ENCODE measurements at regions not wholly inside any gene's neighbourhood (a gene's known extent, or its start where the extent isn't known, plus 50 kb on each side); places are given as distances from the start of the nearest gene placed in this dataset.
A peak's percentile ranks its signal among the peaks of the same experiment; 100 is the strongest.

- Mint-ChIP-seq H3K27me3 (peaks cover 2% of the 10 kb centered on the region), H3K27ac (no peak overlapping the region)
Measured at GRCh38 chr3:143200001-143200924, 80.7 kb downstream of the CHST2 start.

GRCh38 chr3:143201045-143201444 lies 81.5 kb downstream of the CHST2 start:
- H3K4me3 Mint-ChIP-seq = no peak overlapping the region
- ATAC-seq (ENCODE audit: low read depth) = no peak
- H3K36me3 Mint-ChIP-seq = peaks cover 3% of the 10 kb centered on the region
- no peak overlapping the region for H3K27ac Mint-ChIP-seq
- peaks cover 8% of the 10 kb centered on the region for H3K9me3 Mint-ChIP-seq
- peaks cover 2% of the 10 kb centered on the region for H3K4me1 Mint-ChIP-seq
- DNase-seq (ENCODE audit: low spot score in 2 of 2) = no peak
- peaks cover 2% of the 10 kb centered on the region for H3K27me3 Mint-ChIP-seq

More at GRCh38 chr3:143200001-143200924, 80.7 kb downstream of the CHST2 start:
- ATAC-seq (ENCODE audit: low read depth) (no peak), DNase-seq (ENCODE audit: low spot score in 2 of 2) (no peak)
- no peak overlapping the region for H3K4me3 Mint-ChIP-seq
- H3K9me3 Mint-ChIP-seq = peaks cover 5% of the 10 kb centered on the region
- H3K36me3 Mint-ChIP-seq = peaks cover 3% of the 10 kb centered on the region
- peaks cover 2% of the 10 kb centered on the region for H3K4me1 Mint-ChIP-seq

GRCh38 chr3:143201870-143202752 lies 82.5 kb downstream of the CHST2 start:
- Mint-ChIP-seq H3K27me3 (peaks cover 2% of the 10 kb centered on the region), H3K4me3 (no peak overlapping the region), H3K36me3 (peaks cover 3% of the 10 kb centered on the region), H3K4me1 (peaks cover 6% of the 10 kb centered on the region), H3K27ac (no peak overlapping the region), H3K9me3 (peaks cover 8% of the 10 kb centered on the region)
- no peak for ATAC-seq (ENCODE audit: low read depth)
- no peak for DNase-seq (ENCODE audit: low spot score in 2 of 2)

GRCh38 chr3:143203142-143203541 lies 83.6 kb downstream of the CHST2 start:
- H3K27me3 Mint-ChIP-seq = peaks cover 2% of the 10 kb centered on the region
- H3K27ac Mint-ChIP-seq = no peak overlapping the region

GRCh38 chr3:143203848-143204247 lies 84.3 kb downstream of the CHST2 start:
- H3K27me3 Mint-ChIP-seq = peaks cover 2% of the 10 kb centered on the region
- DNase-seq (ENCODE audit: low spot score in 2 of 2) = no peak
- H3K4me1 Mint-ChIP-seq = peaks cover 10% of the 10 kb centered on the region
- no peak overlapping the region for H3K4me3 Mint-ChIP-seq
- no peak for ATAC-seq (ENCODE audit: low read depth)
- H3K27ac Mint-ChIP-seq = no peak overlapping the region
- peaks cover 8% of the 10 kb centered on the region for H3K9me3 Mint-ChIP-seq
- H3K36me3 Mint-ChIP-seq = peaks cover 1% of the 10 kb centered on the region

More at GRCh38 chr3:143203142-143203541, 83.6 kb downstream of the CHST2 start:
- no peak overlapping the region for H3K4me3 Mint-ChIP-seq
- ATAC-seq (ENCODE audit: low read depth) (no peak), DNase-seq (ENCODE audit: low spot score in 2 of 2) (no peak)
- H3K9me3 Mint-ChIP-seq = peaks cover 8% of the 10 kb centered on the region
- H3K36me3 Mint-ChIP-seq = peaks cover 1% of the 10 kb centered on the region
- H3K4me1 Mint-ChIP-seq = peaks cover 10% of the 10 kb centered on the region

GRCh38 chr3:143206955-143207337 lies 87.4 kb downstream of the CHST2 start:
- no peak for ATAC-seq (ENCODE audit: low read depth)

GRCh38 chr3:143207338-143207961 lies 87.9 kb downstream of the CHST2 start:
- no peak overlapping the region for H3K4me3 Mint-ChIP-seq
- ATAC-seq (ENCODE audit: low read depth) = peak; percentile 64
- peaks cover 8% of the 10 kb centered on the region for H3K9me3 Mint-ChIP-seq
- H3K27ac Mint-ChIP-seq = no peak overlapping the region
- no peak for DNase-seq (ENCODE audit: low spot score in 2 of 2)
- H3K27me3 Mint-ChIP-seq = no peaks in the 10 kb centered on the region
- H3K36me3 Mint-ChIP-seq = peaks cover 1% of the 10 kb centered on the region
- peaks cover 8% of the 10 kb centered on the region for H3K4me1 Mint-ChIP-seq

More at GRCh38 chr3:143206955-143207337, 87.4 kb downstream of the CHST2 start:
- Mint-ChIP-seq H3K4me1 (peaks cover 10% of the 10 kb centered on the region), H3K4me3 (no peak overlapping the region), H3K27ac (no peak overlapping the region), H3K9me3 (peaks cover 8% of the 10 kb centered on the region), H3K36me3 (peaks cover 1% of the 10 kb centered on the region), H3K27me3 (peaks cover 2% of the 10 kb centered on the region)
- no peak for DNase-seq (ENCODE audit: low spot score in 2 of 2)

- peaks cover 1% of the 10 kb centered on the region for H3K36me3 Mint-ChIP-seq
- no peak overlapping the region for H3K4me3 Mint-ChIP-seq
- DNase-seq (ENCODE audit: low spot score in 2 of 2) = no peak
- H3K9me3 Mint-ChIP-seq = peaks cover 8% of the 10 kb centered on the region
- no peak overlapping the region for H3K27ac Mint-ChIP-seq
- H3K4me1 Mint-ChIP-seq = peaks cover 8% of the 10 kb centered on the region
- no peak for ATAC-seq (ENCODE audit: low read depth)
- H3K27me3 Mint-ChIP-seq = no peaks in the 10 kb centered on the region
Measured at GRCh38 chr3:143208976-143209714, 89.6 kb downstream of the CHST2 start.

- Mint-ChIP-seq H3K27me3 (no peaks in the 10 kb centered on the region), H3K27ac (no peak overlapping the region), H3K36me3 (no peaks in the 10 kb centered on the region), H3K4me1 (peaks cover 8% of the 10 kb centered on the region), H3K9me3 (peaks cover 4% of the 10 kb centered on the region), H3K4me3 (no peak overlapping the region)
- DNase-seq (ENCODE audit: low spot score in 2 of 2) (no peak), ATAC-seq (ENCODE audit: low read depth) (no peak)
Measured at GRCh38 chr3:143209715-143210059, 90.1 kb downstream of the CHST2 start.

- no peak for DNase-seq (ENCODE audit: low spot score in 2 of 2)
- Mint-ChIP-seq H3K4me1 (peaks cover 8% of the 10 kb centered on the region), H3K9me3 (peaks cover 3% of the 10 kb centered on the region), H3K4me3 (no peak overlapping the region), H3K27me3 (no peaks in the 10 kb centered on the region), H3K36me3 (no peaks in the 10 kb centered on the region), H3K27ac (no peak overlapping the region)
- no peak for ATAC-seq (ENCODE audit: low read depth)
Measured at GRCh38 chr3:143210141-143210540, 90.6 kb downstream of the CHST2 start.

- no peak for ATAC-seq (ENCODE audit: low read depth)
- Mint-ChIP-seq H3K9me3 (no peaks in the 10 kb centered on the region), H3K27ac (no peak overlapping the region), H3K4me1 (peaks cover 13% of the 10 kb centered on the region), H3K27me3 (no peaks in the 10 kb centered on the region), H3K4me3 (no peak overlapping the region), H3K36me3 (no peaks in the 10 kb centered on the region)
- DNase-seq (ENCODE audit: low spot score in 2 of 2) = no peak
Measured at GRCh38 chr3:143215059-143215458, 95.5 kb downstream of the CHST2 start.
